Neural progenitor cell (in vitro differentiated cells): ENCODE measurements at regions not wholly inside any gene's neighbourhood (a gene's known extent, or its start where the extent isn't known, plus 50 kb on each side); places are given as distances from the start of the nearest gene placed in this dataset.

Source experiments
- DNase-seq: peaks from one replicate; pipeline ENCODE4 v3.0.0-alpha.2; 2016; ENCODE audit warnings: low spot score
- H2AFZ ChIP-seq: fragments of 200-600 bp; sonication (generic); replicated peaks from 2 replicates; pipeline ENCODE4 v1.6.1; 2016; ENCODE audit warnings: antibody characterized with exemption
- H3F3A ChIP-seq: fragments of 200-600 bp; sonication (generic); 2 replicates; pipeline ENCODE4 v1.6.1; 2016; ENCODE audit warnings: antibody characterized with exemption, low read depth
- H3K27ac ChIP-seq: fragments of 200-600 bp; sonication (generic); 2 replicates; pipeline ENCODE4 v1.5.1; 2016; ENCODE audit warnings: mild to moderate bottlenecking
- H3K27me3 ChIP-seq: fragments of 200-600 bp; sonication (generic); 2 replicates; pipeline ENCODE4 v1.6.1; 2016; ENCODE audit warnings: mild to moderate bottlenecking, moderate library complexity
- H3K36me3 ChIP-seq: fragments of 200-600 bp; sonication (generic); 2 replicates; pipeline ENCODE4 v1.5.1; 2016
- H3K4me1 ChIP-seq: fragments of 200-600 bp; sonication (generic); 2 replicates; pipeline ENCODE4 v1.6.1; 2016; ENCODE audit warnings: mixed run types
- H3K4me2 ChIP-seq: fragments of 200-600 bp; sonication (generic); 2 replicates; pipeline ENCODE4 v1.6.1; 2016
- H3K4me3 ChIP-seq: fragments of 200-600 bp; sonication (generic); 2 replicates; pipeline ENCODE4 v1.5.1; 2016
- H3K79me2 ChIP-seq: fragments of 200-600 bp; sonication (generic); 2 replicates; pipeline ENCODE4 v1.6.1; 2016; ENCODE audit warnings: low read depth
- H3K9ac ChIP-seq: fragments of 200-600 bp; sonication (generic); 2 replicates; pipeline ENCODE4 v1.6.1; 2016
- H3K9me3 ChIP-seq: fragments of 200-600 bp; sonication (generic); 2 replicates; pipeline ENCODE4 v1.5.1; 2016; ENCODE audit warnings: low read depth
- H4K20me1 ChIP-seq: fragments of 200-600 bp; sonication (generic); 2 replicates; pipeline ENCODE4 v1.6.1; 2016; ENCODE audit warnings: low read depth
- H3K27ac Mint-ChIP-seq: 3 replicates; pipeline ENCODE4 v1.8.0; 2021; ENCODE audit warnings: mixed read lengths
- H3K27me3 Mint-ChIP-seq: 2 replicates; pipeline ENCODE4 v1.8.0; 2022; ENCODE audit warnings: low read depth, mild to moderate bottlenecking, inconsistent platforms, moderate library complexity, mixed read lengths; ENCODE audit not compliant: insufficient read depth
- H3K36me3 Mint-ChIP-seq: 3 replicates; pipeline ENCODE4 v1.8.0; 2021; ENCODE audit warnings: mixed read lengths
- H3K4me1 Mint-ChIP-seq: 3 replicates; pipeline ENCODE4 v1.8.0; 2021; ENCODE audit warnings: mixed read lengths
- H3K4me3 Mint-ChIP-seq: 3 replicates; pipeline ENCODE4 v1.8.0; 2021; ENCODE audit warnings: mild to moderate bottlenecking, moderate library complexity, mixed read lengths
- H3K9me3 Mint-ChIP-seq: 3 replicates; pipeline ENCODE4 v1.8.0; 2020; ENCODE audit warnings: mixed read lengths
- EZH2 ChIP-seq: fragments of 200-600 bp; sonication (generic); IDR thresholded peaks from 2 replicates; pipeline ENCODE4 v1.6.1; 2017; ENCODE audit warnings: antibody characterized with exemption, mild to moderate bottlenecking, moderate library complexity
- EZH2phosphoT487 ChIP-seq: fragments of 200-600 bp; sonication (generic); IDR thresholded peaks from 2 replicates; pipeline ENCODE4 v1.6.1; 2017; ENCODE audit warnings: antibody characterized with exemption
- TF ChIP-seq, protein P1 (sequence below): fragments of 200-600 bp; sonication (generic); IDR thresholded peaks from 2 replicates; pipeline ENCODE4 v1.5.1; 2017; ENCODE audit warnings: antibody characterized with exemption, mild to moderate bottlenecking

DNA sequence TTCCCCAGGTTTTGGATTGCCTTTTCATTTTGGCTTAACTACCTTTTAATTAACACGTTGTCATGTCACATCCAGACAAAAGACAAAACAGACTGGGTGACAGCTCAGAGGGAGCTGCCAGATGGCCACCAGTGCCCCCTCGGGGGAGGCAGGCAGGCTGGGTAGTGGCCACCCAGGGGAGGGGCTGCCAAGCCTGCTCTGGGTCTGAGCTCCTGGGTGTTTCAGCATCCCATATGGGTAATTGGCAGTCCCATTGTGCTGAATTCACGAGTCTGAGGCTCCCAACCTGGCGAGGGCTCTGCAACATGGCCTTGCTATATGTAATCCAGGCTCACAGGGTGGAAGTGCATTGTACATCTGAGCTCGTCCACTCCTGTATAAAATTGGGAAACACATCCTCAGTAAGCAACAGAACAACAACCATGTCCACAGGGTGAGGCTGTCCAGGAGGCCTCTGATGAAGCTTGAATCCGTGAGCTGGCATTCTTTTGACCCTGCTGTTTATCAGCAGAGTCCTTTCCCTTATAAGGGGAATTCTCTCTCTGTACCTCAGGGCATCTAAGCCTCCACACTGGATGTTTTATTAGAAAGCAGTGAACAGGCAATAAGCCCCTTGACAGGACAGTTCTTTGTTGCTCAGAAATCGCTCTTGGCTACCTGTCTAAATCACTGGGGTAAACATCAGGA, 111.7 kb upstream of the SLC22A23 start:
- no peaks in the 10 kb centered on the region for H3K79me2 ChIP-seq
- no peak overlapping the region for H3K9ac ChIP-seq
- H3K4me1 ChIP-seq, result peaks cover 9% of the 10 kb centered on the region
- H3K9me3 Mint-ChIP-seq, result no peaks in the 10 kb centered on the region
- H3K9me3 ChIP-seq, result no peaks in the 10 kb centered on the region
- H3K36me3 ChIP-seq, result no peaks in the 10 kb centered on the region
- H3K27me3 Mint-ChIP-seq, result peaks cover 17% of the 10 kb centered on the region
- H3F3A ChIP-seq, result no peaks in the 10 kb centered on the region
- TF ChIP-seq, protein P1, sequence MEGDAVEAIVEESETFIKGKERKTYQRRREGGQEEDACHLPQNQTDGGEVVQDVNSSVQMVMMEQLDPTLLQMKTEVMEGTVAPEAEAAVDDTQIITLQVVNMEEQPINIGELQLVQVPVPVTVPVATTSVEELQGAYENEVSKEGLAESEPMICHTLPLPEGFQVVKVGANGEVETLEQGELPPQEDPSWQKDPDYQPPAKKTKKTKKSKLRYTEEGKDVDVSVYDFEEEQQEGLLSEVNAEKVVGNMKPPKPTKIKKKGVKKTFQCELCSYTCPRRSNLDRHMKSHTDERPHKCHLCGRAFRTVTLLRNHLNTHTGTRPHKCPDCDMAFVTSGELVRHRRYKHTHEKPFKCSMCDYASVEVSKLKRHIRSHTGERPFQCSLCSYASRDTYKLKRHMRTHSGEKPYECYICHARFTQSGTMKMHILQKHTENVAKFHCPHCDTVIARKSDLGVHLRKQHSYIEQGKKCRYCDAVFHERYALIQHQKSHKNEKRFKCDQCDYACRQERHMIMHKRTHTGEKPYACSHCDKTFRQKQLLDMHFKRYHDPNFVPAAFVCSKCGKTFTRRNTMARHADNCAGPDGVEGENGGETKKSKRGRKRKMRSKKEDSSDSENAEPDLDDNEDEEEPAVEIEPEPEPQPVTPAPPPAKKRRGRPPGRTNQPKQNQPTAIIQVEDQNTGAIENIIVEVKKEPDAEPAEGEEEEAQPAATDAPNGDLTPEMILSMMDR, result no peak
- TF ChIP-seq EZH2phosphoT487 (no peak), EZH2 (no peak)
- no peak overlapping the region for H3K4me3 ChIP-seq
- peak overlapping the region; percentile 95 for H3K27ac Mint-ChIP-seq
- H2AFZ ChIP-seq, result no peak overlapping the region
- H3K27me3 ChIP-seq, result no peaks in the 10 kb centered on the region
- no peaks in the 10 kb centered on the region for H4K20me1 ChIP-seq
- H3K36me3 Mint-ChIP-seq, result no peaks in the 10 kb centered on the region
- no peak overlapping the region for H3K4me2 ChIP-seq
- peak; percentile 34 for DNase-seq
- no peak overlapping the region for H3K27ac ChIP-seq
- H3K4me1 Mint-ChIP-seq, result peaks cover 47% of the 10 kb centered on the region
- H3K4me3 Mint-ChIP-seq, result peak overlapping the region; percentile 41

DNA sequence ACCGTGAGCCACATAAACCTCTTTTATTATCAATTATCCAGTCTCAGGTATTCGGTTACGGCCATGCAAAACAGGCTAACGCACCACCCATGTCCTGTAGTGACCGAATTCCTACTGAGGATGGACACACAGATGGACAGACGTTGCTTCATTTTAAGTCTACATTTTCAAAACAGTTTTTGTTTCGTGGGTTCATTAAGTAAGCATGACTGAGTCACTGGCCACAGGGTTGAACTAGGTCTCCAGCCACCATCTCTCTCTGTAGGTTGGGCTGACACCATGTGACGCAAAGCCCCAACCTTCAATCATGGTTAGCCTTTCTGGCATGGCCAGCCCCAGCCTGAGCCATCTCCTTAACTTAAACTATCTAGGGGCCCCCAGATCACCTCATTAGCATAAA, 110.0 kb upstream of the SLC22A23 start:
- Histone ChIP-seq H3K27ac (no peak overlapping the region), H3K9ac (no peak overlapping the region), H3K4me1 (peaks cover 9% of the 10 kb centered on the region), H3F3A (no peaks in the 10 kb centered on the region), H4K20me1 (no peaks in the 10 kb centered on the region), H3K36me3 (no peaks in the 10 kb centered on the region), H2AFZ (no peak overlapping the region), H3K9me3 (no peaks in the 10 kb centered on the region), H3K27me3 (no peaks in the 10 kb centered on the region), H3K4me3 (no peak overlapping the region), H3K79me2 (no peaks in the 10 kb centered on the region), H3K4me2 (no peak overlapping the region)
- no peak overlapping the region for H3K27ac Mint-ChIP-seq
- H3K4me3 Mint-ChIP-seq, result no peak overlapping the region
- no peaks in the 10 kb centered on the region for H3K9me3 Mint-ChIP-seq
- H3K4me1 Mint-ChIP-seq, result peaks cover 52% of the 10 kb centered on the region
- no peaks in the 10 kb centered on the region for H3K36me3 Mint-ChIP-seq
- no peak for TF ChIP-seq EZH2
- peaks cover 16% of the 10 kb centered on the region for H3K27me3 Mint-ChIP-seq
- no peak for DNase-seq

DNA sequence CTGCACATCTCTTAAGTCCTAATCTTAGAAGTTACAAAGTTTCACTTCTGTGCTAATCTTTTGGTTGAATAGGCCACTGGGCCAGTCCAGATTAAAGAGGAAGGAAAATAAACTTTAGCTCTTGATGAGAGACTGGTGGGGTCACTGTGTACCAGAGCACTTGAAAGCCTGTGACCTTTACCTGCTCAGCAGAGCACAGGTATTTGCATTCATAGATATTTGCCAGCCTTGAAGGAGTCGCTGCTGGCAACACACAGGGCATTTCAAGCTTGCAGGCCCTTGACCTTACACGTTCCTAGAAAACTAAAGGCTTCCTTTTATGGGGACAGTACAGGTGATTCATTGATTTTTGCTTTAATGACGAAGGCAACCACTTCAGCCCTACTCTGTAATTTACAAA, 108.4 kb upstream of the SLC22A23 start:
- Histone ChIP-seq H3K36me3 (no peaks in the 10 kb centered on the region), H3K79me2 (no peaks in the 10 kb centered on the region), H3K9me3 (no peaks in the 10 kb centered on the region), H3F3A (no peaks in the 10 kb centered on the region), H3K27me3 (no peaks in the 10 kb centered on the region), H3K27ac (no peak overlapping the region), H4K20me1 (no peaks in the 10 kb centered on the region), H3K9ac (no peak overlapping the region), H3K4me3 (no peak overlapping the region), H3K4me1 (peaks cover 9% of the 10 kb centered on the region), H3K4me2 (no peak overlapping the region), H2AFZ (no peak overlapping the region)
- no peaks in the 10 kb centered on the region for H3K9me3 Mint-ChIP-seq
- TF ChIP-seq, protein P1, result no peak
- TF ChIP-seq EZH2 (no peak), EZH2phosphoT487 (no peak)
- no peak for DNase-seq
- H3K36me3 Mint-ChIP-seq, result no peaks in the 10 kb centered on the region
- no peak overlapping the region for H3K27ac Mint-ChIP-seq
- no peak overlapping the region for H3K4me3 Mint-ChIP-seq
- H3K4me1 Mint-ChIP-seq, result peaks cover 46% of the 10 kb centered on the region
- peaks cover 9% of the 10 kb centered on the region for H3K27me3 Mint-ChIP-seq

DNA sequence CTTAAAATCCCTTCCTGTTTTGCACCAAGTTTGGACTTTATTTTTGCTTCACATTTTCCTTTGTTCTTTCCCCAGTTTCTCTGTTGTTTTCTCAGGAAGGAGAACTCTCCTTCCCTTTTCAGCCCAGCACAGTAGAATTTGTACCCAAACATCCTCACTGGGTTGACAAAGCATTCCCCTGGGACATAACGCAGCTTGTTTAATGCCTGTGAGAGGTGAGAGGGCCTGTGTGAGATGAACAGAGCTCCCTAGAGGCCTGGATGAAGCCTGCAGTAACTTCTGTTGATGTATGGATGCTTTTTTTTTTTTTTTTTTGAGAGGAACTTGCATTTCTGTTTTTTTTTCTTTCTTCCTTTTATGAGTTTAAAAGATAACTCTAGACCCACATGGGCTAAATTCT, 104.9 kb upstream of the SLC22A23 start:
- TF ChIP-seq EZH2 (no peak), EZH2phosphoT487 (no peak)
- TF ChIP-seq, protein P1, result peak; percentile 42
- Histone ChIP-seq H3K9me3 (no peaks in the 10 kb centered on the region), H3K27me3 (no peaks in the 10 kb centered on the region), H3K4me2 (no peak overlapping the region), H4K20me1 (no peaks in the 10 kb centered on the region), H3K4me1 (no peaks in the 10 kb centered on the region), H3K79me2 (no peaks in the 10 kb centered on the region), H3F3A (no peaks in the 10 kb centered on the region), H2AFZ (peak overlapping the region; percentile 92), H3K36me3 (no peaks in the 10 kb centered on the region), H3K9ac (no peak overlapping the region), H3K27ac (no peak overlapping the region), H3K4me3 (no peak overlapping the region)
- no peaks in the 10 kb centered on the region for H3K36me3 Mint-ChIP-seq
- H3K9me3 Mint-ChIP-seq, result no peaks in the 10 kb centered on the region
- no peak overlapping the region for H3K4me3 Mint-ChIP-seq
- peak; percentile 44 for DNase-seq
- peaks cover 24% of the 10 kb centered on the region for H3K4me1 Mint-ChIP-seq
- H3K27ac Mint-ChIP-seq, result no peak overlapping the region
- H3K27me3 Mint-ChIP-seq, result peaks cover 9% of the 10 kb centered on the region
